ENCODE measurements at regions not wholly inside any gene's neighbourhood (a gene's known extent, or its start where the extent isn't known, plus 50 kb on each side); places are given as distances from the start of the nearest gene placed in this dataset.

DNA sequence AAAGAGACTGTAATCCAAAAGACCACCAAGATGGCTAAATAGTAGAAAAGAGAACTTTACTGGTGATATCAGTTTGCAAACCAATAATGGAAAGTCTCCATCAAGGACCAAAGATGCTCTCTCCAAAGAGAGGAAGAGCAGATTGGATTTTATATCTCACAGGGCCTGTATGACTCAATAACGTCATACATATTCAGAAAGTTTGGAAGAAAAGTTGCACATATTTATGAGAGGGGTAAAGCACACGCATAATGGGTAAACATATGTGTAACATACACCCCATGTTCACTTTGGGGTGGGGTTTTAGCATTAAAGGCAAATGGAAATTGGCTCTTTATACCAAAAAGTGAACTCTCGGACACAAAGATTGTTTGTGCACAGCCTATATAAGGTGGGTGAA, 274.5 kb upstream of the POU1F1 start:
- no peak for DNase-seq (ENCODE audit: low spot score)
- TF ChIP-seq ZNF512 (CRISPR knock-in tag; IDR thresholded peaks at IDR 0.05; ENCODE audit: borderline replicate concordance), result no peak
- TF ChIP-seq CBFB (CRISPR knock-in tag; IDR thresholded peaks at IDR 0.05; ENCODE audit: low read depth), result no peak
- TF ChIP-seq TEAD1 (CRISPR knock-in tag; IDR thresholded peaks at IDR 0.05), result no peak
- TF ChIP-seq ZNF317 (CRISPR knock-in tag; IDR thresholded peaks at IDR 0.05; ENCODE audit: borderline replicate concordance, low read depth), result no peak
- TF ChIP-seq, protein P1, sequence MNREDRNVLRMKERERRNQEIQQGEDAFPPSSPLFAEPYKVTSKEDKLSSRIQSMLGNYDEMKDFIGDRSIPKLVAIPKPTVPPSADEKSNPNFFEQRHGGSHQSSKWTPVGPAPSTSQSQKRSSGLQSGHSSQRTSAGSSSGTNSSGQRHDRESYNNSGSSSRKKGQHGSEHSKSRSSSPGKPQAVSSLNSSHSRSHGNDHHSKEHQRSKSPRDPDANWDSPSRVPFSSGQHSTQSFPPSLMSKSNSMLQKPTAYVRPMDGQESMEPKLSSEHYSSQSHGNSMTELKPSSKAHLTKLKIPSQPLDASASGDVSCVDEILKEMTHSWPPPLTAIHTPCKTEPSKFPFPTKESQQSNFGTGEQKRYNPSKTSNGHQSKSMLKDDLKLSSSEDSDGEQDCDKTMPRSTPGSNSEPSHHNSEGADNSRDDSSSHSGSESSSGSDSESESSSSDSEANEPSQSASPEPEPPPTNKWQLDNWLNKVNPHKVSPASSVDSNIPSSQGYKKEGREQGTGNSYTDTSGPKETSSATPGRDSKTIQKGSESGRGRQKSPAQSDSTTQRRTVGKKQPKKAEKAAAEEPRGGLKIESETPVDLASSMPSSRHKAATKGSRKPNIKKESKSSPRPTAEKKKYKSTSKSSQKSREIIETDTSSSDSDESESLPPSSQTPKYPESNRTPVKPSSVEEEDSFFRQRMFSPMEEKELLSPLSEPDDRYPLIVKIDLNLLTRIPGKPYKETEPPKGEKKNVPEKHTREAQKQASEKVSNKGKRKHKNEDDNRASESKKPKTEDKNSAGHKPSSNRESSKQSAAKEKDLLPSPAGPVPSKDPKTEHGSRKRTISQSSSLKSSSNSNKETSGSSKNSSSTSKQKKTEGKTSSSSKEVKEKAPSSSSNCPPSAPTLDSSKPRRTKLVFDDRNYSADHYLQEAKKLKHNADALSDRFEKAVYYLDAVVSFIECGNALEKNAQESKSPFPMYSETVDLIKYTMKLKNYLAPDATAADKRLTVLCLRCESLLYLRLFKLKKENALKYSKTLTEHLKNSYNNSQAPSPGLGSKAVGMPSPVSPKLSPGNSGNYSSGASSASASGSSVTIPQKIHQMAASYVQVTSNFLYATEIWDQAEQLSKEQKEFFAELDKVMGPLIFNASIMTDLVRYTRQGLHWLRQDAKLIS (CRISPR knock-in tag; IDR thresholded peaks at IDR 0.05; ENCODE audit: borderline replicate concordance), result no peak
- TF ChIP-seq GABPB1 (CRISPR knock-in tag; IDR thresholded peaks at IDR 0.05), result no peak
- TF ChIP-seq, protein P2, sequence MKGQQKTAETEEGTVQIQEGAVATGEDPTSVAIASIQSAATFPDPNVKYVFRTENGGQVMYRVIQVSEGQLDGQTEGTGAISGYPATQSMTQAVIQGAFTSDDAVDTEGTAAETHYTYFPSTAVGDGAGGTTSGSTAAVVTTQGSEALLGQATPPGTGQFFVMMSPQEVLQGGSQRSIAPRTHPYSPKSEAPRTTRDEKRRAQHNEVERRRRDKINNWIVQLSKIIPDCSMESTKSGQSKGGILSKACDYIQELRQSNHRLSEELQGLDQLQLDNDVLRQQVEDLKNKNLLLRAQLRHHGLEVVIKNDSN (CRISPR knock-in tag; IDR thresholded peaks at IDR 0.05), result no peak
- TF ChIP-seq, protein P3, sequence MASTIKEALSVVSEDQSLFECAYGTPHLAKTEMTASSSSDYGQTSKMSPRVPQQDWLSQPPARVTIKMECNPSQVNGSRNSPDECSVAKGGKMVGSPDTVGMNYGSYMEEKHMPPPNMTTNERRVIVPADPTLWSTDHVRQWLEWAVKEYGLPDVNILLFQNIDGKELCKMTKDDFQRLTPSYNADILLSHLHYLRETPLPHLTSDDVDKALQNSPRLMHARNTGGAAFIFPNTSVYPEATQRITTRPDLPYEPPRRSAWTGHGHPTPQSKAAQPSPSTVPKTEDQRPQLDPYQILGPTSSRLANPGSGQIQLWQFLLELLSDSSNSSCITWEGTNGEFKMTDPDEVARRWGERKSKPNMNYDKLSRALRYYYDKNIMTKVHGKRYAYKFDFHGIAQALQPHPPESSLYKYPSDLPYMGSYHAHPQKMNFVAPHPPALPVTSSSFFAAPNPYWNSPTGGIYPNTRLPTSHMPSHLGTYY (CRISPR knock-in tag; IDR thresholded peaks at IDR 0.05), result no peak
- no peak for TF ChIP-seq MAX (CRISPR knock-in tag; IDR thresholded peaks at IDR 0.05)
- TF ChIP-seq NFYB (CRISPR knock-in tag; conservative IDR thresholded peaks at IDR 0.05; ENCODE audit: low read depth), result no peak
- TF ChIP-seq ZNF232 (CRISPR knock-in tag; IDR thresholded peaks at IDR 0.05), result no peak
- no peak for TF ChIP-seq CREB1 (CRISPR knock-in tag; IDR thresholded peaks at IDR 0.05)
- Mint-ChIP-seq H3K36me3 (0 out of 2 replicates have a peak, but pooled peaks cover under 1% of the 10 kb centered on the region), H3K27ac (no peak overlapping the region), H3K4me1 (no peaks in the 10 kb centered on the region), H3K9me3 (peaks cover 4% of the 10 kb centered on the region), H3K4me3 (no peak overlapping the region), H3K27me3 (ENCODE audit: low read depth) (no peaks in the 10 kb centered on the region)
- ChIA-PET CTCF (no interaction called here), POLR2A (no interaction called here)
- ATAC-seq, result no peak

GRCh38 chr3:87549208-87549607, 272.8 kb upstream of the POU1F1 start:
- TF ChIP-seq NFYB (CRISPR knock-in tag; conservative IDR thresholded peaks at IDR 0.05; ENCODE audit: low read depth) (no peak), ZNF396 (CRISPR knock-in tag; IDR thresholded peaks at IDR 0.05; ENCODE audit: borderline replicate concordance) (no peak), SP1 (CRISPR knock-in tag; conservative IDR thresholded peaks at IDR 0.05) (no peak), IRF2 (CRISPR knock-in tag; IDR thresholded peaks at IDR 0.05; ENCODE audit: borderline replicate concordance, low read depth) (no peak)
- ChIA-PET CTCF (no interaction called here), POLR2A (no interaction called here)
- Mint-ChIP-seq H3K27me3 (ENCODE audit: low read depth) (no peaks in the 10 kb centered on the region; the same call in 1 of the 2 replicates), H3K9me3 (peaks cover 19% of the 10 kb centered on the region), H3K4me1 (no peaks in the 10 kb centered on the region), H3K36me3 (peaks cover 13% of the 10 kb centered on the region), H3K27ac (no peak overlapping the region), H3K4me3 (no peak overlapping the region)
- ATAC-seq, result no peak
- no peak for DNase-seq (ENCODE audit: low spot score)

GRCh38 chr3:87548271-87548670, 271.9 kb upstream of the POU1F1 start:
- H3K4me1 Mint-ChIP-seq, result no peaks in the 10 kb centered on the region
- ChIA-PET CTCF (no interaction called here), POLR2A (no interaction called here)
- H3K27me3 Mint-ChIP-seq (ENCODE audit: low read depth), result no peaks in the 10 kb centered on the region; the same call in 1 of the 2 replicates
- no peak for DNase-seq (ENCODE audit: low spot score)
- ATAC-seq, result no peak
- H3K4me3 Mint-ChIP-seq, result no peak overlapping the region
- H3K27ac Mint-ChIP-seq, result no peak overlapping the region
- H3K9me3 Mint-ChIP-seq, result peaks cover 25% of the 10 kb centered on the region
- H3K36me3 Mint-ChIP-seq, result peaks cover 18% of the 10 kb centered on the region
- TF ChIP-seq, protein P4, sequence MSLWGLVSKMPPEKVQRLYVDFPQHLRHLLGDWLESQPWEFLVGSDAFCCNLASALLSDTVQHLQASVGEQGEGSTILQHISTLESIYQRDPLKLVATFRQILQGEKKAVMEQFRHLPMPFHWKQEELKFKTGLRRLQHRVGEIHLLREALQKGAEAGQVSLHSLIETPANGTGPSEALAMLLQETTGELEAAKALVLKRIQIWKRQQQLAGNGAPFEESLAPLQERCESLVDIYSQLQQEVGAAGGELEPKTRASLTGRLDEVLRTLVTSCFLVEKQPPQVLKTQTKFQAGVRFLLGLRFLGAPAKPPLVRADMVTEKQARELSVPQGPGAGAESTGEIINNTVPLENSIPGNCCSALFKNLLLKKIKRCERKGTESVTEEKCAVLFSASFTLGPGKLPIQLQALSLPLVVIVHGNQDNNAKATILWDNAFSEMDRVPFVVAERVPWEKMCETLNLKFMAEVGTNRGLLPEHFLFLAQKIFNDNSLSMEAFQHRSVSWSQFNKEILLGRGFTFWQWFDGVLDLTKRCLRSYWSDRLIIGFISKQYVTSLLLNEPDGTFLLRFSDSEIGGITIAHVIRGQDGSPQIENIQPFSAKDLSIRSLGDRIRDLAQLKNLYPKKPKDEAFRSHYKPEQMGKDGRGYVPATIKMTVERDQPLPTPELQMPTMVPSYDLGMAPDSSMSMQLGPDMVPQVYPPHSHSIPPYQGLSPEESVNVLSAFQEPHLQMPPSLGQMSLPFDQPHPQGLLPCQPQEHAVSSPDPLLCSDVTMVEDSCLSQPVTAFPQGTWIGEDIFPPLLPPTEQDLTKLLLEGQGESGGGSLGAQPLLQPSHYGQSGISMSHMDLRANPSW (CRISPR knock-in tag; conservative IDR thresholded peaks at IDR 0.05; ENCODE audit: low read depth), result no peak
- no peak for TF ChIP-seq RORB (CRISPR knock-in tag; IDR thresholded peaks at IDR 0.05)
- no peak for TF ChIP-seq KAT7 (CRISPR knock-in tag; IDR thresholded peaks at IDR 0.05; ENCODE audit: borderline replicate concordance)
- no peak for TF ChIP-seq IRF2 (CRISPR knock-in tag; IDR thresholded peaks at IDR 0.05; ENCODE audit: borderline replicate concordance, low read depth)
- no peak for TF ChIP-seq ESRRA (CRISPR knock-in tag; IDR thresholded peaks at IDR 0.05; ENCODE audit: borderline replicate concordance)
- TF ChIP-seq, protein P5, sequence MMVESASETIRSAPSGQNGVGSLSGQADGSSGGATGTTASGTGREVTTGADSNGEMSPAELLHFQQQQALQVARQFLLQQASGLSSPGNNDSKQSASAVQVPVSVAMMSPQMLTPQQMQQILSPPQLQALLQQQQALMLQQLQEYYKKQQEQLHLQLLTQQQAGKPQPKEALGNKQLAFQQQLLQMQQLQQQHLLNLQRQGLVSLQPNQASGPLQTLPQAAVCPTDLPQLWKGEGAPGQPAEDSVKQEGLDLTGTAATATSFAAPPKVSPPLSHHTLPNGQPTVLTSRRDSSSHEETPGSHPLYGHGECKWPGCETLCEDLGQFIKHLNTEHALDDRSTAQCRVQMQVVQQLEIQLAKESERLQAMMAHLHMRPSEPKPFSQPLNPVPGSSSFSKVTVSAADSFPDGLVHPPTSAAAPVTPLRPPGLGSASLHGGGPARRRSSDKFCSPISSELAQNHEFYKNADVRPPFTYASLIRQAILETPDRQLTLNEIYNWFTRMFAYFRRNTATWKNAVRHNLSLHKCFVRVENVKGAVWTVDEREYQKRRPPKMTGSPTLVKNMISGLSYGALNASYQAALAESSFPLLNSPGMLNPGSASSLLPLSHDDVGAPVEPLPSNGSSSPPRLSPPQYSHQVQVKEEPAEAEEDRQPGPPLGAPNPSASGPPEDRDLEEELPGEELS (CRISPR knock-in tag; IDR thresholded peaks at IDR 0.05), result no peak
- TF ChIP-seq PRRX2 (CRISPR knock-in tag; IDR thresholded peaks at IDR 0.05), result no peak
